Activated T-cell treated with anti-CD3 and anti-CD28 coated beads, Interleukin-2, amount 50 U/mL, for 4 hours (primary cell): ENCODE measurements at regions not wholly inside any gene's neighbourhood (a gene's known extent, or its start where the extent isn't known, plus 50 kb on each side); places are given as distances from the start of the nearest gene placed in this dataset.
"Not testable (repeated sequence)": the region's sequence is repeated elsewhere in the genome, so short reads cannot be mapped to it uniquely, and the experiment has no call there.

Experiments used
- ATAC-seq, 2 donors: fragments of 200-7000 bp; cut with Tn5 transposase; one replicate each; pipeline ENCODE4 v1.10.0; 2021
- DNase-seq: peaks from one replicate; pipeline ENCODE4 v3.0.0-alpha.2; 2020
- H3K27me3 Mint-ChIP-seq: one replicate; pipeline ENCODE4 v1.8.0; 2021; ENCODE audit warnings: low read depth, mixed read lengths
- H3K36me3 Mint-ChIP-seq: one replicate; pipeline ENCODE4 v1.8.0; 2022; ENCODE audit warnings: mixed read lengths; ENCODE audit not compliant: insufficient read depth
- H3K4me1 Mint-ChIP-seq: one replicate; pipeline ENCODE4 v1.8.0; 2021; ENCODE audit warnings: low read depth, mixed read lengths
- H3K4me3 Mint-ChIP-seq: one replicate; pipeline ENCODE4 v1.8.0; 2021; ENCODE audit warnings: mild to moderate bottlenecking, moderate library complexity, mixed read lengths
- H3K9me3 Mint-ChIP-seq: one replicate; pipeline ENCODE4 v1.8.0; 2021; ENCODE audit warnings: mixed read lengths

DNA sequence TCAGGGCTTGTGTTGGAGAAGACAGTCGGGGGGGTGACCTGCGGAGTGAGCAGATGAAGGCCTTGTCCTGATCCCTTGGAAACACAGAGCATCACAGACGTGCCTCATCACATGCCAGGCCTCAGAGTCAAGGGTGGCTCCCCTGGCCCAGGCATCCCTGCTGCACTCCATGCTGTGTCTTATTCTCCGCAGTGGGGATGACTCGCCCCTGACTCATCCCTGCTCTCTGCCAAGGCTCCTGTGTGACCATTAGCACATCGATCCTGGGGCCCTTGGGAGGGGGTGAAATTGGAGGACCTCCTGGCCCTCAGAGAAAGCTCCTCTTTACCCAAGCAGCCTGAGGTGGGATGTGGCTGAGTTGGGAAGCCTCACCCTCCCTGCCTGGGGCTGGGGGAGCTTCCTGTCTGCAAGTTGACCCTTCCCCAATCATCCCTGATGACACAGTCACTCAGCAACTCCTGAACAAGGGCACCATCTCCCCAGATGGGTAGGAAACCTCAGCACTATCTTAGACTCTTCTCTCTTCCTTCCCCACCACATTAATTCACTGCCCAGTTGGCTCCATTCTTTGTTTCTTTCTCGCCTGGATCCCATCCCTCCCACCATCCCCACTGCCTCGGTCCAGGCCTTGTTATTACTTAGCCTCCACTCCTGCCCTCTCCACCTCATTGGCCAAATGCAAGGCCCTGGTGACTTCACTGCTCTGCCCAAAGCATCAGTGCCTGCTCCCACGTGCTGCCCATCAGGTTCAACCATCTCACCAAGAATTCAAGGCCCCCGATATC is 74.6 kb downstream of the CAMK2N1 start:
- no peak overlapping the region for H3K4me3 Mint-ChIP-seq
- H3K4me1 Mint-ChIP-seq: no peaks in the 10 kb centered on the region
- DNase-seq (no peak), ATAC-seq (no peak)
- no peaks in the 10 kb centered on the region for H3K36me3 Mint-ChIP-seq
- H3K9me3 Mint-ChIP-seq: no peaks in the 10 kb centered on the region
- H3K27me3 Mint-ChIP-seq: peaks cover 10% of the 10 kb centered on the region

DNA sequence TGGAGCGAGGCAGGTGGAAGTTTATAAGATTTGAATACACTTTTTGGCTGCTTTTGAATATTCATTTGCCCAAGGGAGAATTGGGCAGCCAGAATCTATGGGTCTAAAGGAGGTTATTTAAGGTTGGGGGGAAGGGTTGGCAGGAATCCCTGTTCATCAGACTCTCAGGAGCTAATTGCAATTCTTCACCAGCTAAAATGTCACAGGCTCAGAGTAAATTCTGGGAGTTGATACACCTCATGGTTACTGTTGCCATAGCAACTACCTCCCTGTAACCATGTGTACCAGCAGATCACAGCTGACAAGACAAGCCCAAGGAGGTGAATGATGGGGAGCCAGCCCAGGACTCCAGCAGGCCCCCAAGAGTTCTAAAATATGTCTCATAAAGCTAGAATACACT is 75.5 kb downstream of the CAMK2N1 start:
- Mint-ChIP-seq H3K4me3 (no peak overlapping the region), H3K36me3 (no peaks in the 10 kb centered on the region), H3K4me1 (no peaks in the 10 kb centered on the region)

DNA sequence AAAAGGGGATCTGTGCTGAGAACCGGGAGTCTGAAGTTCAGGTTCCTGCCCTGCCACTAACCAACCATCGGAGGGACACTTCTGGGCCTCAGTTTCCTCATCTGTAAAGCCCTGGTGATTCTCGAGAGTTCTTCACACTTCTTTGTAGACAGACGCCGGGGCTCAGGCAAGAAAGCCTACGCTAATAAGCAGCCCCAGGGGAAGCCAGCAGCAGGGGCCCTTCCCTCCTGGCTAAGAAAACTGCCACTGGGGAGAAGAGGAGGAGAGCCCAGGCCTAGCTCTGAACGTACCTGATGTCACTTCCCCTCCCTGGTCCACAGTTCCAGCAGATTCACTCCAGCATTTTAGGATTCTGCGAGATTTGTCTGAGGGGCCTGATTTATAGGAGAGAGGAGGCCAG is 76.0 kb downstream of the CAMK2N1 start:
- no peak overlapping the region for H3K4me3 Mint-ChIP-seq
- no peaks in the 10 kb centered on the region for H3K9me3 Mint-ChIP-seq
- DNase-seq: no peak

More for the DNA sequence above, 75.5 kb downstream of the CAMK2N1 start:
- Mint-ChIP-seq H3K27me3 (peaks cover 16% of the 10 kb centered on the region), H3K9me3 (no peaks in the 10 kb centered on the region)
- ATAC-seq (no peak), DNase-seq (no peak)

DNA sequence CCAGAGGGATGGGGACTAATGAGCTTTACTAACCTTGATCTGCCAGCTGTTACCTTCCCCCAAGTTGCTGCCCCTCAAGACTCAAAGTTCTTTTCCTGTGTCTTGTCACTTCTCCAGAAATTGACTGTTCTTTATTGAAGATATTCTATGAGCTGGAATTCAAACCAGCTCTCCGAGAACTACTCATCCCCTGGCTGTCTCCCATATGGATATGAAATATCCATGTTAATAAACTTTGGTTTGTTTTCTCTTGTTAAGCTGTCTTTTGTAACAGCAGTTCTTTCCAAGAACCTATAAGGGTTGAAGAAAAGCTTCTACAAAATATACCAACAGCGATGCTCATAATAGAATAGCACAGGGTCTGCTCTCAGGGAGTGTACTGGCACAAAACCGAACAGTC is 77.0 kb downstream of the CAMK2N1 start:
- H3K4me1 Mint-ChIP-seq: no peaks in the 10 kb centered on the region
- no peak overlapping the region for H3K4me3 Mint-ChIP-seq

More for the DNA sequence above, 76.0 kb downstream of the CAMK2N1 start:
- H3K27me3 Mint-ChIP-seq: peaks cover 20% of the 10 kb centered on the region
- no peaks in the 10 kb centered on the region for H3K36me3 Mint-ChIP-seq
- H3K4me1 Mint-ChIP-seq: no peaks in the 10 kb centered on the region
- ATAC-seq: no peak

DNA sequence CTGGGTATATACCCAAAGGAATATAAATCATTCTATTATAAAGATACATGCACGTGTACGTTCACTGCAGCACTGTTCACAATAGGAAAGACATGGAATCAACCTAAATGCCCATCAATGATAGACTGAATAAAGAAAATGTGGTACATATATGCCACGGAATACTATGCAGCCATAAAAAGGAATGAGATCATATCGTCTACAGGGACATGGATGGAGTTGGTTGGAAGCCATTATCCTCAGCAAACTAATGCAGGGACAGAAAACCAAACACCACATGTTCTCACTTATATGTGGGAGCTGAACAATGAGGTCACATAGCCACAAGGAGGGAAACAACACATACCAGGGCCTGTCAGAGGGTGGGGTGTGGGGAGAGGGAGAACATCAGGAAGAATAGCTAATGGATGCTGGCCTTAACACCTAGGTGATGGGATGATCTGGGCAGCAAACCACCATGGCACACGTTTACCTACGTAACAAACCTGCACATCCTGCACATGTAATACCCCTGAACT is 77.8 kb downstream of the CAMK2N1 start:
- not testable (repeated sequence) for ATAC-seq, H3K9me3 Mint-ChIP-seq, H3K4me3 Mint-ChIP-seq, H3K4me1 Mint-ChIP-seq, DNase-seq, H3K36me3 Mint-ChIP-seq
- peaks cover 36% of the 10 kb centered on the region for H3K27me3 Mint-ChIP-seq

More for the DNA sequence above, 77.0 kb downstream of the CAMK2N1 start:
- Mint-ChIP-seq H3K9me3 (no peaks in the 10 kb centered on the region), H3K36me3 (no peaks in the 10 kb centered on the region), H3K27me3 (peaks cover 29% of the 10 kb centered on the region)
- ATAC-seq (no peak), DNase-seq (no peak)

DNA sequence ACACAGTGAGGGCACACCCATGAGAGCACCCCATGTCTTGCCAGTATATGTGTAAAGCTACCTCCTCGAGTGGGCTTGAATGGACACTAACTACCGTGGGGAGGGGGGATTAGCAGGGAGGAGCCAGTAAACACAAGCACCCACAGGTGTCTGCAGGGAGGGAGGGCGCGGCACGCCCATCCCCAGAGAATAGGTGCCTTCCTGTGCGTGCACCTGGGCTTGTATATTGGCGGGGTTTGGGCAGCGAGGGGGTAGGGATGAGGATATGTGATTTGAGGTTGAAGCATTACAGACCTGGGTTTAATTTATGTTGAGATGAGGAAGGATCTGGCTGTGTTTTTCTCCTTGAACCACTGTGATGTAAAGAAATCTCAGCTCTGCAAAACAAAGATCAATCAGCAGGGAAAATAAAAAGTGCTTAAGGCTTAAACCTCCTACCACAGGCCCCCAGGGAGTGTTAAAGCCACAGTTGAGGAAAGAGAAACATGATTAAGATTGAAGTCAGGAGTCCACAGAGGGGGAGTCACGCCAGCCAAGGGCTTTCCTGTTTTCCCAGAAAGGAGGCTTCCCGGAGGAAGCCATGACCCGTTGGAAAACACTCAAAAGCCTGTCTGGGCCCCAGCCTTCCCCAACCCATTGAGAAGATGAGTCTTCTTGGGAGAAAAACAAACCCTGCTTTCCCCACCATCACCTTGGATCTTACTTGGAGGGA is 80.0 kb downstream of the CAMK2N1 start:
- Mint-ChIP-seq H3K27me3 (peaks cover 39% of the 10 kb centered on the region), H3K4me1 (no peaks in the 10 kb centered on the region), H3K9me3 (no peaks in the 10 kb centered on the region), H3K36me3 (no peaks in the 10 kb centered on the region), H3K4me3 (no peak overlapping the region)
- DNase-seq (no peak), ATAC-seq (no peak)

DNA sequence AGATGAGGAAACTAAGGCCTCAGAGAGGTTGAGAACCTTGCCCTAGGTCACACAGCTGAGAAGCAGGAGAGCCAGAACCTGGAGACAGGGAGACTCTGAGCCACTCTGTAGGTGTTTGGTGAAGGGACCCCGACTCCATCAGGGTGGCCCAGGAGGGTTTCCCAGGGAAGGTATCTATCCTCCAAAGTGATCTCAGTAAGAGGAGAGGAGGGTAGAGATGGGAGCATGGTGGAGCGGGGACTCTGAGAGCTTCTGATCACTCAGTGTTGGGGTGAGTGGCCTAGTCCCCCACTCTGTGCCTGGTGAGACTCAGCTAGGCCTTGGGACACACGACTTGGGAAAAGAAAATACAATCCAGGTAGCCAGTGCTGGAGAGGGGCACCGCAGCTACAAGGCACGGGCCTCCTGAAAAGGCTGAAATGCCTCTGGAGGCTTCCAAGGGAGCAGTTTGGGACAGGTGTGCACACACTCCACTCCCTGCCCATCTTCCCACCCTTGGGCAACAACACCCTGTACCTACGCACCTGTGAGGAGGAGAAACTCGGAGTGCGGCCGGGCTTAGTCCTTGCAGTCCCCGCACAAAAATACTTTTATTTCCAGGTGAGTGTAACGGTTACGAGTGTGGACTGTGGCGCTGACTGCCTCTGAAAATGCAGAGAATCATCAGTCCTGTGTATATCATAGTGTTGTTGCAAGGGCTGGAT is 80.8 kb downstream of the CAMK2N1 start:
- DNase-seq: no peak
- Mint-ChIP-seq H3K4me1 (no peaks in the 10 kb centered on the region), H3K9me3 (no peaks in the 10 kb centered on the region), H3K36me3 (no peaks in the 10 kb centered on the region), H3K4me3 (no peak overlapping the region), H3K27me3 (peaks cover 43% of the 10 kb centered on the region)
- no peak for ATAC-seq
